ENCODE measurements at regions not wholly inside any gene's neighbourhood (a gene's known extent, or its start where the extent isn't known, plus 50 kb on each side); places are given as distances from the start of the nearest gene placed in this dataset.

DNA sequence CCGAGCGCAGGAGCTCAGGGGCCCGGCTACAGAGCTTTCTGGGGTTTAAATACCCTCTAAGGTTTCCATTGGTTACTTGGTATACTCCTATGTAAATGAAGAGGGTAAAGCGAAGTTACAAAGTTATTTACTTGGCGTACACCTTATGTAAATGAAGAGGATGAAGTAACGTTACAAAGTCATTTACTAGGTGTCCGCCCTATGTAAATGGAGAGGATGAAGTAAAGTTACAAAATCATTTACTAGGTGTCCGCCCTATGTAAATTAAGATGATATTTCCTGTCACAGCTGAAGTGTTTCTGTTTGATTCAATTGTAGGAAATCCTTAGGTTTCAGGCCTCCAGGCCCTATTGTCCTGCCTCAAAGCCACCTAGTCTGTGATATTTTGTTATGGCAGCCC, 358.2 kb downstream of the MTRR start:
- Histone ChIP-seq H3K4me1 (no peaks in the 10 kb centered on the region), H3K9me3 (peaks cover 0 to 12% of the 10 kb centered on the region in 2 donors), H3K27me3 (no peaks in the 10 kb centered on the region), H3K36me3 (no peaks in the 10 kb centered on the region), H3K4me3 (no peak overlapping the region), H3K27ac (no peak overlapping the region)
- TF ChIP-seq, protein P1, sequence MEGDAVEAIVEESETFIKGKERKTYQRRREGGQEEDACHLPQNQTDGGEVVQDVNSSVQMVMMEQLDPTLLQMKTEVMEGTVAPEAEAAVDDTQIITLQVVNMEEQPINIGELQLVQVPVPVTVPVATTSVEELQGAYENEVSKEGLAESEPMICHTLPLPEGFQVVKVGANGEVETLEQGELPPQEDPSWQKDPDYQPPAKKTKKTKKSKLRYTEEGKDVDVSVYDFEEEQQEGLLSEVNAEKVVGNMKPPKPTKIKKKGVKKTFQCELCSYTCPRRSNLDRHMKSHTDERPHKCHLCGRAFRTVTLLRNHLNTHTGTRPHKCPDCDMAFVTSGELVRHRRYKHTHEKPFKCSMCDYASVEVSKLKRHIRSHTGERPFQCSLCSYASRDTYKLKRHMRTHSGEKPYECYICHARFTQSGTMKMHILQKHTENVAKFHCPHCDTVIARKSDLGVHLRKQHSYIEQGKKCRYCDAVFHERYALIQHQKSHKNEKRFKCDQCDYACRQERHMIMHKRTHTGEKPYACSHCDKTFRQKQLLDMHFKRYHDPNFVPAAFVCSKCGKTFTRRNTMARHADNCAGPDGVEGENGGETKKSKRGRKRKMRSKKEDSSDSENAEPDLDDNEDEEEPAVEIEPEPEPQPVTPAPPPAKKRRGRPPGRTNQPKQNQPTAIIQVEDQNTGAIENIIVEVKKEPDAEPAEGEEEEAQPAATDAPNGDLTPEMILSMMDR (IDR thresholded peaks at IDR 0.05), result no peak
- intact Hi-C loops (cut with DNase I), result no loop called here
- ATAC-seq (no peak), DNase-seq (no peak)

DNA sequence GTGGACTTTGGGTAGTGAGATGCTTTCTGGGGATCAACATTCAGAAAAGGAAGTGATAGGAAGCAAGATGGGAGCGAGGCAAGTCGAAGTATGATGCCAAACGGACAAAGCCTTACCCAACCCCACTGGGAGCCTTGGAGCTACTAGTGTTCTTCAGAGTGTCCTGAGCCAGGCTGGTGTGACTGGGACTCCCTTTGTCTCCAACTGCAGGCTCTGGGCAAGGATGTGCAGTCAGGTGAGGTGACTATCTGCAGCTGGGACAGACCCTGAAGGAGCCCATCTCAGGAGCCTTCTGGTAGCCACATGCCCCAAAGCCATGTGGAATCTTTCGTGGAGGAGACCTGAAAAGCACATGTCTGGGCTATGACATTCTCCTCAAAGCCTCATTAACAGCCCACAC, 360.6 kb downstream of the MTRR start:
- no peak for ATAC-seq

DNA sequence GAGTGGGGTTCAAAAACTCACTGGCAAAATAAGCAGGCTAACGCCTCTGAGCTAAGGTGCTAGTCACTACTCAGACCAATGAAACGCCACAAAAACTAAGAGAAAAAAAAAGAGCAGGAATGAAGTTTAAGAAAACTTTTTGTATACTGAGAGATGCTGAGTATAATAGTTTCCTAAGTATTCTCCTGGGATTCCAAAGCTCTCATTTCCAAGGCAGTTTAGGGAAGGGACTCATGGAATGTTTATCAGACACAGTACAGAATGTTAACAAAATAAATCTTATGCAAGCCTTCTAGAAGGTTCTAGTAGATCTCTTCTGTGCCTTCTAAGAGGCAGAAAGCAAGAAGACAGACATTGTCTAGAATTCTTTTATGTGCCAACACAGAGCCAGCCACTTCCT, 361.9 kb downstream of the MTRR start:
- intact Hi-C loops (cut with DNase I), result no loop called here
- TF ChIP-seq, protein P1 (IDR thresholded peaks at IDR 0.05), result no peak
- Histone ChIP-seq H3K9me3 (no peaks in the 10 kb centered on the region), H3K36me3 (no peaks in the 10 kb centered on the region), H3K27ac (no peak overlapping the region), H3K4me1 (no peaks in the 10 kb centered on the region), H3K27me3 (no peaks in the 10 kb centered on the region), H3K4me3 (no peak overlapping the region)
- DNase-seq (no peak), ATAC-seq (no peak)

More for the DNA sequence above, 360.6 kb downstream of the MTRR start:
- H3K9me3 ChIP-seq, result peaks cover 0 to 4% of the 10 kb centered on the region in 2 donors
- no peak for DNase-seq
- intact Hi-C loops (cut with DNase I), result no loop called here
- no peaks in the 10 kb centered on the region for H3K4me1 ChIP-seq
- H3K4me3 ChIP-seq, result no peak overlapping the region
- no peaks in the 10 kb centered on the region for H3K27me3 ChIP-seq
- TF ChIP-seq, protein P1 (IDR thresholded peaks at IDR 0.05), result no peak
- H3K36me3 ChIP-seq, result no peaks in the 10 kb centered on the region
- no peak overlapping the region for H3K27ac ChIP-seq

DNA sequence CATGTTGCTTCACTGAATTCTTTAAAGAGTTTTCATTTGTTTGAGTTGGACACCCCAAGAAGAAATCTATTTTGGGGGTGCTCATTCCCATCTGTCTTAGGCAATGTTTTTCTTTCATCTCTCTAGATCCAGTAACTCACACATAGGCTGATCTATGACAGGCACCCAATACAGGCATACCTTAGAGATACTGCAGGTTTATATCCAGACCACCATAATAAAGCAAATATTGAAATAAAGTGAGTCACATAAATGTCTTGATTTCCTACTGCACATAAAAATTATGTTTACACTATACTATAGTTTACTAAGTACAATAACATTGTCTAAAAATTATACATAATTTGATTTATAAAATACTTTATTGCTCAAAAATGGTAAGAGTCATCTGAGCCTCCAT, 364.5 kb downstream of the MTRR start:
- no peak overlapping the region for H3K27ac ChIP-seq
- no peaks in the 10 kb centered on the region for H3K27me3 ChIP-seq
- H3K36me3 ChIP-seq, result no peaks in the 10 kb centered on the region
- H3K4me1 ChIP-seq, result no peaks in the 10 kb centered on the region
- TF ChIP-seq, protein P1 (IDR thresholded peaks at IDR 0.05), result no peak
- peaks cover 0 to 3% of the 10 kb centered on the region in 2 donors for H3K9me3 ChIP-seq
- DNase-seq (no peak), ATAC-seq (no peak)
- intact Hi-C loops (cut with DNase I), result no loop called here
- no peak overlapping the region for H3K4me3 ChIP-seq

DNA sequence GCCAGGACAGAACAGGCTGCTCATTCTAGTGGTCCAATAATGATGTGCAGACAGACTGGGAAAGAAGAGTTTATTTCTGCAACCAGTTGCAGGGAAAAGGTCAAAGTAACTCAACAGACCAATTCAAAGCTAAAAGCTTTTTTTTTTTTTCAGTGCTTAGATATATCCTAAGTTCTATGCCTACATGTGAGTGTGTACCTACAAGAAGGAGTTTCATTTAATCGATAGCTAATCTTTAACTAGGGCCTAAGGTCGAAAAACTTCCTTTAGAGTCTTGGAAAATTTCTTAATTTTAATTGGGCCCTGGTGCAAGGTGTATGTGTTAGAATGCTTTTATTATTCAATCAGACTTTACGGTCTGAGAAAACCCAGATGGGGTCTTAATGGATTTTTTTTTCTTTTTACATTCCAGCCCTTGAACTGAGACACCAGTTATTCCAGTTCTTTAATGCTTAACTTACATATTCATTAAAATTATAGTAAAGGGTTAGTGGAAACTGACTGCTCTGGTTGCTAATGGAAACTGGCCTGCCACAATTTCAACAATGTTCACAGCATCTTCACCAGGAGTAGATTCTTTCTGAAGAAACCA, 365.3 kb downstream of the MTRR start:
- Histone ChIP-seq H3K4me1 (no peaks in the 10 kb centered on the region), H3K9me3 (peaks cover 0 to 3% of the 10 kb centered on the region in 2 donors), H3K4me3 (no peak overlapping the region), H3K27me3 (no peaks in the 10 kb centered on the region), H3K36me3 (no peaks in the 10 kb centered on the region), H3K27ac (no peak overlapping the region)
- no peak for ATAC-seq
- intact Hi-C loops (cut with DNase I), result no loop called here
- DNase-seq, result no peak
- TF ChIP-seq, protein P1 (IDR thresholded peaks at IDR 0.05), result no peak

Data from left lung (tissue), 4 donors.